ENCODE measurements at regions not wholly inside any gene's neighbourhood (a gene's known extent, or its start where the extent isn't known, plus 50 kb on each side); places are given as distances from the start of the nearest gene placed in this dataset.

GRCh38 chr14:100982353-100982752 is 78.8 kb upstream of the RTL1 start:
- no peak overlapping the region for H3K27ac ChIP-seq (ENCODE audit: low read length)
- WGBS (ENCODE audit: insufficient coverage, insufficient read length), result 100% methylated on average over 1 of the region's 4 CpGs
- H3K4me3 ChIP-seq (ENCODE audit: low read length), result no peak overlapping the region
- no peak for DNase-seq (ENCODE audit: low read depth, low spot score)
- no peaks in the 10 kb centered on the region for H3K9me3 ChIP-seq (ENCODE audit: control insufficient read depth, insufficient read depth, low read length)
- H3K27me3 ChIP-seq (ENCODE audit: control insufficient read depth, insufficient read depth, low read length), result no peaks in the 10 kb centered on the region
- H3K36me3 ChIP-seq (ENCODE audit: control insufficient read depth, insufficient read depth, low read length), result no peaks in the 10 kb centered on the region
- H3K4me1 ChIP-seq (ENCODE audit: control insufficient read depth, insufficient read depth, low read length), result no peaks in the 10 kb centered on the region

GRCh38 chr14:100982762-100983161 is 79.2 kb upstream of the RTL1 start:
- Histone ChIP-seq H3K9me3 (ENCODE audit: control insufficient read depth, insufficient read depth, low read length) (no peaks in the 10 kb centered on the region), H3K4me1 (ENCODE audit: control insufficient read depth, insufficient read depth, low read length) (no peaks in the 10 kb centered on the region), H3K27me3 (ENCODE audit: control insufficient read depth, insufficient read depth, low read length) (no peaks in the 10 kb centered on the region), H3K4me3 (ENCODE audit: low read length) (no peak overlapping the region), H3K27ac (ENCODE audit: low read length) (no peak overlapping the region), H3K36me3 (ENCODE audit: control insufficient read depth, insufficient read depth, low read length) (no peaks in the 10 kb centered on the region)
- WGBS (ENCODE audit: insufficient coverage, insufficient read length), result no CpG with 5 or more reads among the region's 6 CpGs
- no peak for DNase-seq (ENCODE audit: low read depth, low spot score)

GRCh38 chr14:100983710-100984109 is 80.2 kb upstream of the RTL1 start:
- no peaks in the 10 kb centered on the region for H3K4me1 ChIP-seq (ENCODE audit: control insufficient read depth, insufficient read depth, low read length)
- H3K9me3 ChIP-seq (ENCODE audit: control insufficient read depth, insufficient read depth, low read length), result no peaks in the 10 kb centered on the region
- no peaks in the 10 kb centered on the region for H3K27me3 ChIP-seq (ENCODE audit: control insufficient read depth, insufficient read depth, low read length)
- no CpG with 5 or more reads among the region's 5 CpGs for WGBS (ENCODE audit: insufficient coverage, insufficient read length)
- no peak for DNase-seq (ENCODE audit: low read depth, low spot score)
- H3K27ac ChIP-seq (ENCODE audit: low read length), result no peak overlapping the region
- H3K4me3 ChIP-seq (ENCODE audit: low read length), result no peak overlapping the region
- H3K36me3 ChIP-seq (ENCODE audit: control insufficient read depth, insufficient read depth, low read length), result no peaks in the 10 kb centered on the region

- WGBS (ENCODE audit: insufficient coverage, insufficient read length), result no CpG with 5 or more reads among the region's 1 CpG
- Histone ChIP-seq H3K27me3 (ENCODE audit: control insufficient read depth, insufficient read depth, low read length) (no peaks in the 10 kb centered on the region), H3K9me3 (ENCODE audit: control insufficient read depth, insufficient read depth, low read length) (no peaks in the 10 kb centered on the region), H3K4me3 (ENCODE audit: low read length) (no peak overlapping the region), H3K27ac (ENCODE audit: low read length) (no peak overlapping the region), H3K4me1 (ENCODE audit: control insufficient read depth, insufficient read depth, low read length) (no peaks in the 10 kb centered on the region), H3K36me3 (ENCODE audit: control insufficient read depth, insufficient read depth, low read length) (no peaks in the 10 kb centered on the region)
- DNase-seq (ENCODE audit: low read depth, low spot score), result no peak
These were observed 84.5 kb upstream of the RTL1 start for GRCh38 chr14:100988011-100988410.

GRCh38 chr14:100988411-100988900 is 84.9 kb upstream of the RTL1 start:
- DNase-seq (ENCODE audit: low read depth, low spot score), result no peak
- H3K4me1 ChIP-seq (ENCODE audit: control insufficient read depth, insufficient read depth, low read length), result no peaks in the 10 kb centered on the region

GRCh38 chr14:100988956-100989355 is 85.4 kb upstream of the RTL1 start:
- H3K4me3 ChIP-seq (ENCODE audit: low read length), result no peak overlapping the region
- H3K36me3 ChIP-seq (ENCODE audit: control insufficient read depth, insufficient read depth, low read length), result no peaks in the 10 kb centered on the region
- H3K27me3 ChIP-seq (ENCODE audit: control insufficient read depth, insufficient read depth, low read length), result no peaks in the 10 kb centered on the region
- no peaks in the 10 kb centered on the region for H3K9me3 ChIP-seq (ENCODE audit: control insufficient read depth, insufficient read depth, low read length)
- no CpG with 5 or more reads among the region's 4 CpGs for WGBS (ENCODE audit: insufficient coverage, insufficient read length)
- no peaks in the 10 kb centered on the region for H3K4me1 ChIP-seq (ENCODE audit: control insufficient read depth, insufficient read depth, low read length)
- no peak for DNase-seq (ENCODE audit: low read depth, low spot score)
- no peak overlapping the region for H3K27ac ChIP-seq (ENCODE audit: low read length)

More at GRCh38 chr14:100988411-100988900, 84.9 kb upstream of the RTL1 start:
- H3K27ac ChIP-seq (ENCODE audit: low read length), result no peak overlapping the region
- no CpG with 5 or more reads among the region's 5 CpGs for WGBS (ENCODE audit: insufficient coverage, insufficient read length)
- H3K27me3 ChIP-seq (ENCODE audit: control insufficient read depth, insufficient read depth, low read length), result no peaks in the 10 kb centered on the region
- H3K9me3 ChIP-seq (ENCODE audit: control insufficient read depth, insufficient read depth, low read length), result no peaks in the 10 kb centered on the region
- no peak overlapping the region for H3K4me3 ChIP-seq (ENCODE audit: low read length)
- H3K36me3 ChIP-seq (ENCODE audit: control insufficient read depth, insufficient read depth, low read length), result no peaks in the 10 kb centered on the region

GRCh38 chr14:100989924-100990323 is 86.4 kb upstream of the RTL1 start:
- no peaks in the 10 kb centered on the region for H3K27me3 ChIP-seq (ENCODE audit: control insufficient read depth, insufficient read depth, low read length)
- WGBS (ENCODE audit: insufficient coverage, insufficient read length), result no CpG with 5 or more reads among the region's 1 CpG
- no peak overlapping the region for H3K27ac ChIP-seq (ENCODE audit: low read length)
- H3K4me1 ChIP-seq (ENCODE audit: control insufficient read depth, insufficient read depth, low read length), result no peaks in the 10 kb centered on the region
- no peaks in the 10 kb centered on the region for H3K36me3 ChIP-seq (ENCODE audit: control insufficient read depth, insufficient read depth, low read length)
- H3K4me3 ChIP-seq (ENCODE audit: low read length), result no peak overlapping the region
- no peaks in the 10 kb centered on the region for H3K9me3 ChIP-seq (ENCODE audit: control insufficient read depth, insufficient read depth, low read length)
- DNase-seq (ENCODE audit: low read depth, low spot score), result no peak

- no peaks in the 10 kb centered on the region for H3K4me1 ChIP-seq (ENCODE audit: control insufficient read depth, insufficient read depth, low read length)
- no peaks in the 10 kb centered on the region for H3K36me3 ChIP-seq (ENCODE audit: control insufficient read depth, insufficient read depth, low read length)
- H3K27ac ChIP-seq (ENCODE audit: low read length), result no peak overlapping the region
- no peak overlapping the region for H3K4me3 ChIP-seq (ENCODE audit: low read length)
- H3K9me3 ChIP-seq (ENCODE audit: control insufficient read depth, insufficient read depth, low read length), result no peaks in the 10 kb centered on the region
- H3K27me3 ChIP-seq (ENCODE audit: control insufficient read depth, insufficient read depth, low read length), result no peaks in the 10 kb centered on the region
- no peak for DNase-seq (ENCODE audit: low read depth, low spot score)
- no CpG with 5 or more reads among the region's 5 CpGs for WGBS (ENCODE audit: insufficient coverage, insufficient read length)
These were observed 90.6 kb upstream of the RTL1 start for GRCh38 chr14:100994082-100994481.

GRCh38 chr14:100994756-100995330 is 91.3 kb upstream of the RTL1 start:
- no peaks in the 10 kb centered on the region for H3K27me3 ChIP-seq (ENCODE audit: control insufficient read depth, insufficient read depth, low read length)
- H3K4me3 ChIP-seq (ENCODE audit: low read length), result no peak overlapping the region
- no peak overlapping the region for H3K27ac ChIP-seq (ENCODE audit: low read length)
- H3K36me3 ChIP-seq (ENCODE audit: control insufficient read depth, insufficient read depth, low read length), result no peaks in the 10 kb centered on the region
- no peak for DNase-seq (ENCODE audit: low read depth, low spot score)
- H3K9me3 ChIP-seq (ENCODE audit: control insufficient read depth, insufficient read depth, low read length), result no peaks in the 10 kb centered on the region
- no peaks in the 10 kb centered on the region for H3K4me1 ChIP-seq (ENCODE audit: control insufficient read depth, insufficient read depth, low read length)
- WGBS (ENCODE audit: insufficient coverage, insufficient read length), result no CpG with 5 or more reads among the region's 3 CpGs

- no peak for DNase-seq (ENCODE audit: low read depth, low spot score)
- H3K4me1 ChIP-seq (ENCODE audit: control insufficient read depth, insufficient read depth, low read length), result peaks cover 2% of the 10 kb centered on the region; the same call in 1 of the 2 replicates
- no peaks in the 10 kb centered on the region for H3K9me3 ChIP-seq (ENCODE audit: control insufficient read depth, insufficient read depth, low read length)
- no peaks in the 10 kb centered on the region; the same call in 1 of the 2 replicates for H3K27me3 ChIP-seq (ENCODE audit: control insufficient read depth, insufficient read depth, low read length)
- no peak overlapping the region for H3K27ac ChIP-seq (ENCODE audit: low read length)
- 100% methylated on average over 3 of the region's 4 CpGs for WGBS (ENCODE audit: insufficient coverage, insufficient read length)
- no peaks in the 10 kb centered on the region for H3K36me3 ChIP-seq (ENCODE audit: control insufficient read depth, insufficient read depth, low read length)
- no peak overlapping the region for H3K4me3 ChIP-seq (ENCODE audit: low read length)
These were observed 97.3 kb upstream of the RTL1 start for GRCh38 chr14:101000711-101001250.
